GM12891 (cell line): ENCODE measurements at regions not wholly inside any gene's neighbourhood (a gene's known extent, or its start where the extent isn't known, plus 50 kb on each side); places are given as distances from the start of the nearest gene placed in this dataset.

Experiments
- POLR2A ChIP-seq: IDR thresholded peaks from 2 replicates; pipeline ENCODE4 v1.6.1; 2011; ENCODE audit warnings: low read depth, low read length, control low read depth
- POLR2AphosphoS5 ChIP-seq: IDR thresholded peaks from 2 replicates; pipeline ENCODE4 v1.6.1; 2011; ENCODE audit warnings: low read depth, low read length, control low read depth
- SPI1 ChIP-seq: IDR thresholded peaks from 2 replicates; pipeline ENCODE4 v1.6.1; 2011; ENCODE audit warnings: low read depth, low read length, control low read depth
- TAF1 ChIP-seq: IDR thresholded peaks from 2 replicates; pipeline ENCODE4 v1.6.1; 2011; ENCODE audit warnings: low read depth, low read length, control low read depth

- TF ChIP-seq POLR2A (no peak), TAF1 (no peak), POLR2AphosphoS5 (no peak), SPI1 (no peak)
Observed at GRCh38 chr5:110878115-110878514, 139.3 kb downstream of the SLC25A46 start.
